A549 (cell line): ENCODE measurements at regions not wholly inside any gene's neighbourhood (a gene's known extent, or its start where the extent isn't known, plus 50 kb on each side); places are given as distances from the start of the nearest gene placed in this dataset.

ENCODE experiments used
- CEBPB ChIP-seq, 2 experiments: fragments of >200 bp in 1 of 2; sonication (Bioruptor Twin) in 1 of 2; formaldehyde crosslinking in 1 of 2; IDR thresholded peaks; 2 replicates each; pipeline ENCODE4 v1.6.1; 2012 to 2016
- CHD4 ChIP-seq: fragments of 200-600 bp; sonication (generic); IDR thresholded peaks from 2 replicates; pipeline ENCODE4 v1.6.1; 2016; ENCODE audit warnings: antibody characterized with exemption, mild to moderate bottlenecking, borderline replicate concordance
- FOSL2 ChIP-seq, 2 experiments: fragments of 450-650 bp in 1 of 2; fragments of >200 bp in 1 of 2; sonication (Bioruptor Twin) in 1 of 2; formaldehyde crosslinking; IDR thresholded peaks; 2 replicates each; pipeline versions ENCODE4 v1.5.0 to v1.6.1; 2016 to 2020; ENCODE audit warnings: mild to moderate bottlenecking in 1 of 2, moderate library complexity in 1 of 2
- GATA3 ChIP-seq: IDR thresholded peaks from 2 replicates; pipeline ENCODE4 v1.6.1; 2012; ENCODE audit warnings: borderline replicate concordance
- MYC ChIP-seq: IDR thresholded peaks from 2 replicates; pipeline ENCODE4 v1.6.1; 2012; ENCODE audit warnings: mild to moderate bottlenecking, inconsistent platforms, low read length, improper control_type of control experiment, borderline replicate concordance
- NPAS2 ChIP-seq: fragments of 250-450 bp; sonication (Bioruptor Pico); IDR thresholded peaks from 2 replicates; pipeline ENCODE4 v1.8.0; 2022; ENCODE audit warnings: mild to moderate bottlenecking, moderate library complexity, borderline replicate concordance
- POLR2A ChIP-seq: IDR thresholded peaks from 2 replicates; pipeline ENCODE4 v1.6.1; 2012; ENCODE audit warnings: mild to moderate bottlenecking, low read length
- RAD21 ChIP-seq, 2 experiments: fragments of >200 bp in 1 of 2; sonication (Bioruptor Twin) in 1 of 2; formaldehyde crosslinking in 1 of 2; IDR thresholded peaks in 1 of 2; conservative IDR thresholded peaks in 1 of 2; 2 replicates in 1 of 2; 3 replicates in 1 of 2; pipeline ENCODE4 v1.6.1; 2012 to 2018; ENCODE audit warnings: inconsistent platforms in 1 of 2
- TF ChIP-seq, protein P1 (sequence below): fragments of >200 bp; sonication (Bioruptor Twin); formaldehyde crosslinking; IDR thresholded peaks from 3 replicates; pipeline ENCODE4 v1.5.1; 2016
- TF ChIP-seq, protein P2 (sequence below): IDR thresholded peaks from 2 replicates; pipeline ENCODE4 v1.6.1; 2012
- TF ChIP-seq, protein P3 (sequence below): fragments of 450-650 bp; IDR thresholded peaks from 2 replicates; pipeline ENCODE4 v1.6.1; 2014; ENCODE audit warnings: antibody characterized with exemption

DNA sequence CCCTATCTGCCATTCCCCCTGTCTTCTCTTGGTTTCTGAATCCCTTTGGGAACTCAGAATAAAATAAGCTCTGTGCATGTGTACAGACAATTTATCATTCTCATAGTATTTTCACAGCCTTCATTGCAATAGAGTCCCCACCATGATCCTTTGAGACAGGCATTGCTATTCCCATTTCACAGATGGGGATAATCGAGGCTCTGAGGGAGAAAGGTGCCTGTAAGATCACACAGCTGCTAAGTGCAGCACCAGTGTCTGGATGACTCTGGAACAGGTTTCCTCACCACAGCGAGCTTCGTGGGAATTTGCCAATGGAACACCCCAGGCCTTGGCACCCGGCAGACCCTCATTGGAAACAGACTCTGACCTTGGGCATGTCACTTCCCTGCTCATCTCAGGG is 293.6 kb downstream of the NSG2 start:
- TF ChIP-seq, protein P1, sequence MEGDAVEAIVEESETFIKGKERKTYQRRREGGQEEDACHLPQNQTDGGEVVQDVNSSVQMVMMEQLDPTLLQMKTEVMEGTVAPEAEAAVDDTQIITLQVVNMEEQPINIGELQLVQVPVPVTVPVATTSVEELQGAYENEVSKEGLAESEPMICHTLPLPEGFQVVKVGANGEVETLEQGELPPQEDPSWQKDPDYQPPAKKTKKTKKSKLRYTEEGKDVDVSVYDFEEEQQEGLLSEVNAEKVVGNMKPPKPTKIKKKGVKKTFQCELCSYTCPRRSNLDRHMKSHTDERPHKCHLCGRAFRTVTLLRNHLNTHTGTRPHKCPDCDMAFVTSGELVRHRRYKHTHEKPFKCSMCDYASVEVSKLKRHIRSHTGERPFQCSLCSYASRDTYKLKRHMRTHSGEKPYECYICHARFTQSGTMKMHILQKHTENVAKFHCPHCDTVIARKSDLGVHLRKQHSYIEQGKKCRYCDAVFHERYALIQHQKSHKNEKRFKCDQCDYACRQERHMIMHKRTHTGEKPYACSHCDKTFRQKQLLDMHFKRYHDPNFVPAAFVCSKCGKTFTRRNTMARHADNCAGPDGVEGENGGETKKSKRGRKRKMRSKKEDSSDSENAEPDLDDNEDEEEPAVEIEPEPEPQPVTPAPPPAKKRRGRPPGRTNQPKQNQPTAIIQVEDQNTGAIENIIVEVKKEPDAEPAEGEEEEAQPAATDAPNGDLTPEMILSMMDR, result no peak
- TF ChIP-seq NPAS2 (CRISPR knock-in tag) (no peak), FOSL2 (IDR thresholded peaks at IDR 0.05) (no peak), FOSL2 (CRISPR knock-in tag; IDR thresholded peaks at IDR 0.05) (no peak), POLR2A (no peak), GATA3 (no peak), MYC (no peak), CEBPB (IDR thresholded peaks at IDR 0.05) (no peak), RAD21 (conservative IDR thresholded peaks at IDR 0.05 in 1 of 2, IDR thresholded peaks at IDR 0.05 in 1 of 2) (no peak), CHD4 (no peak)
- TF ChIP-seq, protein P2, sequence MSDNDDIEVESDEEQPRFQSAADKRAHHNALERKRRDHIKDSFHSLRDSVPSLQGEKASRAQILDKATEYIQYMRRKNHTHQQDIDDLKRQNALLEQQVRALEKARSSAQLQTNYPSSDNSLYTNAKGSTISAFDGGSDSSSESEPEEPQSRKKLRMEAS, result no peak
- TF ChIP-seq, protein P3, sequence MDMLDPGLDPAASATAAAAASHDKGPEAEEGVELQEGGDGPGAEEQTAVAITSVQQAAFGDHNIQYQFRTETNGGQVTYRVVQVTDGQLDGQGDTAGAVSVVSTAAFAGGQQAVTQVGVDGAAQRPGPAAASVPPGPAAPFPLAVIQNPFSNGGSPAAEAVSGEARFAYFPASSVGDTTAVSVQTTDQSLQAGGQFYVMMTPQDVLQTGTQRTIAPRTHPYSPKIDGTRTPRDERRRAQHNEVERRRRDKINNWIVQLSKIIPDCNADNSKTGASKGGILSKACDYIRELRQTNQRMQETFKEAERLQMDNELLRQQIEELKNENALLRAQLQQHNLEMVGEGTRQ, result no peak
